RWPE2 (cell line): ENCODE measurements at regions not wholly inside any gene's neighbourhood (a gene's known extent, or its start where the extent isn't known, plus 50 kb on each side); places are given as distances from the start of the nearest gene placed in this dataset.

Experiments used
- ATAC-seq: fragments of 200-7000 bp; cut with Tn5 transposase; 3 replicates; pipeline ENCODE4 v1.9.1; 2021; ENCODE audit warnings: low read depth
- DNase-seq: peaks from one replicate; pipeline ENCODE4 v3.0.0-alpha.2; 2020; ENCODE audit warnings: low spot score
- H3K27ac ChIP-seq: fragments of 450-650 bp; 2 replicates; pipeline ENCODE4 v1.5.1; 2017; ENCODE audit warnings: mild to moderate bottlenecking; ENCODE audit not compliant: poor library complexity, severe bottlenecking
- H3K27me3 ChIP-seq: fragments of 250-450 bp; sonication (Bioruptor Pico); 2 replicates; pipeline ENCODE4 v1.5.1; 2021; ENCODE audit warnings: mild to moderate bottlenecking, moderate library complexity; ENCODE audit not compliant: insufficient read depth, poor library complexity, severe bottlenecking
- H3K36me3 ChIP-seq: fragments of 250-450 bp; sonication (Bioruptor Pico); 2 replicates; pipeline ENCODE4 v1.5.1; 2020; ENCODE audit warnings: low read depth, mild to moderate bottlenecking, moderate library complexity
- H3K4me1 ChIP-seq: fragments of 250-450 bp; sonication (Bioruptor Pico); 2 replicates; pipeline ENCODE4 v1.5.1; 2021; ENCODE audit warnings: mild to moderate bottlenecking, moderate library complexity; ENCODE audit not compliant: insufficient read depth, poor library complexity, severe bottlenecking
- H3K4me3 ChIP-seq: fragments of 250-450 bp; sonication (Bioruptor Pico); 2 replicates; pipeline ENCODE4 v1.5.1; 2021; ENCODE audit warnings: mild to moderate bottlenecking, moderate library complexity; ENCODE audit not compliant: severe bottlenecking
- H3K9me3 ChIP-seq: fragments of 250-450 bp; sonication (Bioruptor Pico); 2 replicates; pipeline ENCODE4 v1.5.1; 2021; ENCODE audit warnings: mild to moderate bottlenecking, moderate library complexity; ENCODE audit not compliant: severe bottlenecking
- TF ChIP-seq, protein P1 (sequence below): fragments of 450-650 bp; IDR thresholded peaks from one replicate; pipeline ENCODE4 v1.5.1; 2017; ENCODE audit warnings: mild to moderate bottlenecking, moderate library complexity; ENCODE audit not compliant: poor library complexity, severe bottlenecking

DNA sequence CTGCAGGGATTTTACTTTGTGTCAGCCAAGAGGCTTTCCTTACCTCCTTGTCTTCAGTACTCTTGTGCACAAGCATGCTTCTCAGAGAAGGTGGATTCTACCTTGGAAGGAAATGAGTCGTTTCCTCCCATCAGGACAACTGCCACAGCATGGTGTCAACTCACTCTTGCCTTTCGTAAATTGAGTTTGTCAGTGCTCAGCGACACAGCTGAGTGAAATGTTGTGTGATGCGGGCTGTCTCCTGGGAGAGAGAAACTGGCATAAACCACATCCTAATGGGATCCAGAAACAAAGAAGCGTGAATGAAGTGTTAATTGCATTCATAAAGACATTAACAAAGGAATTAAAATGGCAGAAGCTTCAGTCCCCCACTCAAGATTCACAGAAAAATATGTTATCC lies 51.5 kb upstream of the SLC22A15 start:
- TF ChIP-seq, protein P1, sequence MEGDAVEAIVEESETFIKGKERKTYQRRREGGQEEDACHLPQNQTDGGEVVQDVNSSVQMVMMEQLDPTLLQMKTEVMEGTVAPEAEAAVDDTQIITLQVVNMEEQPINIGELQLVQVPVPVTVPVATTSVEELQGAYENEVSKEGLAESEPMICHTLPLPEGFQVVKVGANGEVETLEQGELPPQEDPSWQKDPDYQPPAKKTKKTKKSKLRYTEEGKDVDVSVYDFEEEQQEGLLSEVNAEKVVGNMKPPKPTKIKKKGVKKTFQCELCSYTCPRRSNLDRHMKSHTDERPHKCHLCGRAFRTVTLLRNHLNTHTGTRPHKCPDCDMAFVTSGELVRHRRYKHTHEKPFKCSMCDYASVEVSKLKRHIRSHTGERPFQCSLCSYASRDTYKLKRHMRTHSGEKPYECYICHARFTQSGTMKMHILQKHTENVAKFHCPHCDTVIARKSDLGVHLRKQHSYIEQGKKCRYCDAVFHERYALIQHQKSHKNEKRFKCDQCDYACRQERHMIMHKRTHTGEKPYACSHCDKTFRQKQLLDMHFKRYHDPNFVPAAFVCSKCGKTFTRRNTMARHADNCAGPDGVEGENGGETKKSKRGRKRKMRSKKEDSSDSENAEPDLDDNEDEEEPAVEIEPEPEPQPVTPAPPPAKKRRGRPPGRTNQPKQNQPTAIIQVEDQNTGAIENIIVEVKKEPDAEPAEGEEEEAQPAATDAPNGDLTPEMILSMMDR = no peak
- Histone ChIP-seq H3K4me1 (peaks cover 16% of the 10 kb centered on the region), H3K36me3 (no peaks in the 10 kb centered on the region), H3K27me3 (no peaks in the 10 kb centered on the region), H3K9me3 (no peaks in the 10 kb centered on the region), H3K27ac (no peak overlapping the region), H3K4me3 (no peak overlapping the region)
- ATAC-seq = peak; percentile 57; the same call in 2 of the 3 replicates
- DNase-seq = no peak

DNA sequence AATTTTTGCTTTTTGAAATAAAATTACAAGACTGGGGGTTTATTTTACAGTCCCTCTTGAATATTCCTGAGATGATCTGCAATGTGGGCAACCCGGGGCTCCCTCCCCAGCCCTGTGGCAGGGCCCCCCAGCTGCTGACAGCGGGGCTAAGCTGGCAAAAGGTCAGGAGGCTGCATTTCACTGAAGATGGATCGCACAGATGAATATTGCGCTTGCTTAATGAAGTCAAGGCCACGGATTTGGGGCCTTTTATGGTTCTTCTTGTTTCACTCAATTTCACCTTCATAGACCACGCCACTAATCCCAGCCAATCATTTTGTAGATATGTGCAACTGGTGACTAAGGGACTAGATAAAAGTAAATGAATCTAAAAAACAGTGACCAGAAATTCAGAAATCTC lies 50.8 kb upstream of the SLC22A15 start:
- DNase-seq (no peak), ATAC-seq (no peak)
- no peak overlapping the region for H3K27ac ChIP-seq
- TF ChIP-seq, protein P1 = no peak
- H3K36me3 ChIP-seq = no peaks in the 10 kb centered on the region
- no peaks in the 10 kb centered on the region for H3K27me3 ChIP-seq
- H3K4me3 ChIP-seq = no peak overlapping the region
- H3K4me1 ChIP-seq = peaks cover 21% of the 10 kb centered on the region
- no peaks in the 10 kb centered on the region for H3K9me3 ChIP-seq
